Ecto neural progenitor cell (in vitro differentiated cells): ENCODE measurements at regions not wholly inside any gene's neighbourhood (a gene's known extent, or its start where the extent isn't known, plus 50 kb on each side); places are given as distances from the start of the nearest gene placed in this dataset.
A peak's percentile ranks its signal among the peaks of the same experiment; 100 is the strongest.
"Not testable (repeated sequence)": the region's sequence is repeated elsewhere in the genome, so short reads cannot be mapped to it uniquely, and the experiment has no call there.

Experiments used
- DNase-seq: peaks from one replicate; pipeline ENCODE4 v3.0.0-alpha.2; 2018; ENCODE audit warnings: low spot score

- DNase-seq: no peak
Observed at GRCh38 chr2:193154076-193154475, 959.3 kb upstream of the TMEFF2 start.

DNA sequence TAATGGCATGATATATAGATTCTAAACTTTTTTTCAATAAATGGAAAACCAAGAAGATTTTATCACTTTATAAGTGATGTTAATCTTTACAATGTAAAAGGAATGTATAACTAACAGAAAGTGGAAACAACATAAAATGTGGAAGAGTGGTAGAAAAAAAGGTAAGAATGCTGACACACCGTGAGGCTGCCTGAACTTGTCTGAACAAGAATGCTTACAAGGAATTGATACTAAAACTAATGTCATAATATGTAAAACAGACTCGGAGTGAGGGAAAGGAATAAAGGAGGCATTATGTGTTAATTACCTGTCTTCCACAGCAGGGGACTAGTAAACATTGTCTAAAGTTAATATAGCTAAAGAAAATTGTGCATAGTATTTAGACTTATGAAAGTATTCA is 958.8 kb upstream of the TMEFF2 start:
- DNase-seq: no peak

DNA sequence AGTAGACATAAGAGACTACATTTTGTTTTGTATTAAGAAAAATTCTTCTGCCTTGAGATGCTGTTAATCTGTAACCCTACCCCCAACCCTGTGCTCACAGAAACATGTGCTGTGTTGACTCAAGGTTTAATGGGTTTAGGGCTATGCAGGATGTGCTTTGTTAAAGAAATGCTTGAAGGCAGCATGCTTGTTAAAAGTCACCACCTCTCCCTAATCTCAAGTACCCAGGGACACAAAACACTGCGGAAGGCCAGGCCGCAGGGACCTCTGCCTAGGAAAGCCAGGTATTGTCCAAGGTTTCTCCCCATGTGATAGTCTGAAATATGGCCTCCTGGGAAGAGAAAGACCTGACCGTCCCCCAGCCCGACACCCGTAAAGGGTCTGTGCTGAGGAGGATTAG is 947.7 kb upstream of the TMEFF2 start:
- DNase-seq: not testable (repeated sequence)

- DNase-seq: no peak
Observed at GRCh38 chr2:193141998-193142397, 947.3 kb upstream of the TMEFF2 start.

- not testable (repeated sequence) for DNase-seq
Observed at GRCh38 chr2:193140895-193141294, 946.2 kb upstream of the TMEFF2 start.

- no peak for DNase-seq
Observed at GRCh38 chr2:193124815-193125214, 930.1 kb upstream of the TMEFF2 start.

- no peak for DNase-seq
Observed at GRCh38 chr2:193114827-193115226, 920.1 kb upstream of the TMEFF2 start.

DNA sequence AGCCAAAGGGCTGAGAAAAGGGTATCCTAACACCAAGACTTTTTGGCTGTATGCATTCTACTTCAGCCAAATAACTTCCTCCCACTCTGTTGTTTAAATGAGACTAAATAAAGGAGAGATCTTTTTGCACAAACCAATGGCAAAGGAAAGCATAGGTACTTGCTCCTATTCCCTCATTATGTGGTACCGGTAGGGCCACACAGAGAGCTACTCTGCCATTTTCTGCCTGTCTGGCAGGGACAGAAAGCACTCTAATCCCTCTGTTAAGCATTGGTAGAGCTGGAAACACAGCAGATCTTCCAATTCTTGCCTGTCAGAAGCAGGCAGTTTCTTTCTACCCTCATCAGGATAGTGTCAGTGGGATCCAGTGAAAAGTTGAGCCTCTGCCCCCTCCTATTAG is 918.3 kb upstream of the TMEFF2 start:
- DNase-seq: peak; percentile 46

GRCh38 chr2:193103064-193103463 is 908.3 kb upstream of the TMEFF2 start:
- no peak for DNase-seq

GRCh38 chr2:193101591-193101990 is 906.9 kb upstream of the TMEFF2 start:
- DNase-seq: no peak

GRCh38 chr2:193088026-193088425 is 893.3 kb upstream of the TMEFF2 start:
- DNase-seq: no peak

- DNase-seq: no peak
Observed at GRCh38 chr2:193076995-193077394, 882.3 kb upstream of the TMEFF2 start.

- no peak for DNase-seq
Observed at GRCh38 chr2:193074933-193075332, 880.2 kb upstream of the TMEFF2 start.

GRCh38 chr2:193072647-193073046 is 877.9 kb upstream of the TMEFF2 start:
- DNase-seq: no peak

DNA sequence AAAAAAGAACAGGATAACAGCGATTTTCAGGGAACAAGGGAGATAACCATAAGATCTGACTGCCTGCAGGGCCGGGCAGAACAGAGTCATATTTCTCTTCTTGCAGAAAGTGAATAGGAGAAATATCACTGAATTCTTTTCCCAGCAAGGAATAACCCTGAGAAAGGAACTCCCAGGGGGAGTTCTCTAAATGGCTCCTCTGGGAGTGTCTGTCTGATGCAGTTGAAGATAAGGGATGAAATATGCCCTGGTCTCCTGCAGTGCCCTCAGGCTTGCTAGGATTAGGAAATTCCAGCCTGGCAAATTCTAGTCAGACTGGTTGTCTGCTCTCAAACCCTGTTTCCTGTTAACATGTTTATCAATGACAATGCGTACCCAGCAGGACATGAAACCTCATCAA is 830.8 kb upstream of the TMEFF2 start:
- DNase-seq: not testable (repeated sequence)

- no peak for DNase-seq
Observed at GRCh38 chr2:193024791-193025190, 830.1 kb upstream of the TMEFF2 start.

GRCh38 chr2:193011870-193012269 is 817.1 kb upstream of the TMEFF2 start:
- DNase-seq: no peak

DNA sequence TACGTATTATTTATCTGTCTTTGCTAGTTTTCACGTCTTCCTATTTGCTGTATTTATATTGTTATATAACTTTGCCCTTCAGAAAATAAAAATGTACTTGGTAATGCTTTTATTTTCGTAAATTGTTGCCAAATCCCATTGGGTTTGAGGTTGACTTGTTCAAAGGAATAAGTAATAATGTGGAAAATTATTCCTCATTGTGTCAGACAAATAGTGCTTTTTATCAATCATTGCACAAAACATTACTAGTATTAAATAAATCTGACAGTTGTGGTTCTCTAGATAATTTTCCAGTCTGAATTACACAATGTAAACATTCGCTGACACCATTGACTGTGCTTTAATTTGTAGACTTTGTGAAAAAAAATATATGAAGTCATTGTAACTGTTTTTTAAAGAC is 798.3 kb upstream of the TMEFF2 start:
- no peak for DNase-seq

GRCh38 chr2:192983173-192983572 is 788.4 kb upstream of the TMEFF2 start:
- no peak for DNase-seq

GRCh38 chr2:192978395-192978794 is 783.7 kb upstream of the TMEFF2 start:
- no peak for DNase-seq

- DNase-seq: no peak
Observed at GRCh38 chr2:192971981-192972380, 777.2 kb upstream of the TMEFF2 start.

- DNase-seq: no peak
Observed at GRCh38 chr2:192969055-192969454, 774.3 kb upstream of the TMEFF2 start.

DNA sequence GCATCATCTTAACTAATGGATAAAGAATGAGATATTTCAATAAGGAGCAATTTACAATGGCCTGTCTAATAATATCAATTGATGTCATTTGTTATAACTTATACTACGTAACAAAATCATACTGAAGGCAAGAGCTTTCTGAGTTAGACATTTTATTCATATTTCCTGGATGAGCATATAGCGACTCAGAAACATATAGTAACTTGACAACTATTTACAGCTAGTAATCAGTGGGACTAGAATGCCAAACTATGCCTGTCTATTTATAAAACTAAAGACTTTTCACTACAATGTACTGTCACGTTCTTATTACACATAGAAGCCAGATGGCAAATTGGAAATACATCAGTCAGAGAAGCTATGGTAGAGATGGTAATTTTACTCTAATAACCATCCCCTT is 766.2 kb upstream of the TMEFF2 start:
- DNase-seq: no peak

DNA sequence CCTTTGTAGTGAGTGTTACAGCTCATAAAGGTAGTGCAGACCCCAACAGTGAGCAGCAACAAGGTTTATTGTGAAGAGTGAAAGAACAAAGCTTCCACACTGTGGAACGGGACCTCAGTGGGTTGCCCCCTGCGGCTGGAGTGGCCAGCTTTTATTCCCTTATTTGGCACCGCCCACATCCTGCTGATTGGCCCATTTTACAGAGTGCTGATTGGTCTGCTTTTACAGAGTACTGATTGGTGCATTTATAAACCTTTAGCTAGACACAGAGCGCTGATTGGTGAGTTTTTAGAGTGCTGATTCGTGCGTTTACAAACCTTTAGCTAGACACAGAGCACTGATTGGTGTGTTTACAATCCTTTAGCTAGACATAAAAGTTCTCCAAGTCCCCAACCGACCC is 763.9 kb upstream of the TMEFF2 start:
- DNase-seq: not testable (repeated sequence)

GRCh38 chr2:192957425-192957824 is 762.7 kb upstream of the TMEFF2 start:
- DNase-seq: no peak
